GM21447 (cell line): ENCODE measurements at regions not wholly inside any gene's neighbourhood (a gene's known extent, or its start where the extent isn't known, plus 50 kb on each side); places are given as distances from the start of the nearest gene placed in this dataset.

ENCODE experiments used
- ATAC-seq: cut with Tn5 transposase; IDR thresholded peaks from one replicate; pipeline ENCODE4 v1.9.1; 2021; ENCODE audit not compliant: unreplicated experiment

DNA sequence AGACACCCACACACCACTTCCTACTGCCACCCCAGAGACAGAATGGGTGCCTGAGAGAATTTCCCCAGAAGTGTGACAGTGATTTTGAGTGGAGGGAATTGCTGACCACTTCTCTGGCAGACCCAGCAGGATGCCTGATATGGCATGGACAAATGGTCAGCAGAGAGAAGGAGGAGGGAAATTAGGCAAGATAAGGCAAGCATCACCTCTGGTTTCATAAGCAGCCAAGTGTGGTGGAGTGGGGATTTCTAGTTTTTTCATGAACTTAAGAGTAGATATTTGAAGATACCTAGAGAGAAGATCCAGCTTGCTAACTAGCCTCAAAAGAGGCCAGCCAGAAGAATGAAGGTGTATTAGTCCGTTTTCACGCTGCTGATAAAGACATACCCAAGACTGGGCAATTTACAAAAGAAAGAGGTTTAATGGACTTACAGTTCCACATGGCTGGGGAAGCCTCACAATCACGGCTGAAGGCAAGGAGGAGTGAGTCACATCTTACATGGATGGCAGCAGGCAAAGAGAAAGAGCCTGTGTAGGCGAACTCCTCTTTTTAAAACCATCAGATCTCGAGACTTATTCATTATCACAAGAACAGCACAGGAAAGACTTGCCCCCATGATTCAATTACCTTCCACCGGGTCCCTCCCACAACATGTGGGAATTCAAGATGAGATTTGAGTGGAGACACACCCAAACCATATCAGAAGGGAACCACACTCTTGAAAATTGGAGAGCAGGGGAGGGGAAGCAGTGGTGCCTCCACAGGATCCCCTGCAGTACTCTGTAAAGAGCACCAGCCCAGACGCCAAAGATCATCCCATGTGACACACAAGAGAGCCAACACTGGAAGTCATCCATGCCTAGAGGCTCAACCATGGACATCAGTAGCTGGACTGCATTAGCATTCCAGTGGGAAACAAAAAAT lies 64.2 kb downstream of the RBM43 start:
- ATAC-seq = no peak

DNA sequence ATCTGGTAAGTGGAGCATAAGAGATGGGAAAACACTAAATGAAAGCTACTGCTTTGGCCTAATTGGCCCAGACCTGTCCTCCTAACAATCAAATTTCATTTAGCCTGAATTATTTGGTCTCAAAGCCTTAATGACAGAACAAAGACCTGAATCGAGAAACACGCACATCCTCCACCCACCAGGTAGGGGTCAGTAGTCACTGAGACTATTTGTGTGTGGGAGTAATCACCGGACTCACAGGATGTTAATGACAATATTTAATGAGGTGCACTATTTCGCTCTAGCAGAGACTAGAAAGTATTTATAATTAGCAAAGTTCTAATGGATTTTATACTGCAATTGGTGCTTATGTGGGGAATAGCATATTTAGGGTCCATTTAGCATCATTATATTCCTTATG lies 68.1 kb downstream of the RBM43 start:
- ATAC-seq = no peak

DNA sequence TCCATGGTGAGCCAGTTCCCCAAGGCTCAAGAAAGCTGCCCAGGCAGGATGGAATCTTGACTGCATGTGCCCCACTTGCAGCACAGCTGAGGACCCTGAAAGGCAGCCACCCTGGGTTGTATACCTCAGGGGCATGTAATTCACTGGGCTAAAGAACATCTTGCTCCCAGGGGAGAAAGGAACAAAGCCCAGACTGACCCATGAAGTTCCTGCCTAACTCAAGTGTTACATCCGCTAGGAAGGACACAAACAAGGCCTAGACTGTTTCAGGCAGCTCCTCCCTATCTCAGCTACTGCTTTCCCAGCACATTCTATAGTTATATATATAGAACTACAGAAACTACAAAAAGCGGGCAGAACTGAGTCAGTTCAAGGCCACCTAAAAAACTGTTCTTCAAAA lies 69.0 kb downstream of the RBM43 start:
- no peak for ATAC-seq

DNA sequence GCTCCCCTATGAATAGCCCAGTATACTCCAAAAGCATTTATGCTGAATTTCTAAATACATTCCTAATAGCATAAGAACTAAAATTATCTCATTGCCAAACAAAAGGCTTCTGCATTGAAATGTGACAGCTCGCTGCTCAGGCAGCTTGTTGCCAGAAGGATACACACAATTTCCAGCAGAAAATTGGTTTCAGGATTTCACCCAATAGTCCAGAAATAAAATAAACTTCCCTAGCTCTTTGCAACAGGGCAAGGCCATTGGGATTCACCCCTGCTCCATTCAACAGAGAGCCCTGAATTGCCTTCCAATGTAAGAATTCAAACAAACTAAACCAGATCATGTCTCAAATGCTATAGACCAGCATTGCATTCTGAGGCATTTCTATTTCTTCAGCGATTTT lies 70.7 kb downstream of the RBM43 start:
- ATAC-seq = no peak

DNA sequence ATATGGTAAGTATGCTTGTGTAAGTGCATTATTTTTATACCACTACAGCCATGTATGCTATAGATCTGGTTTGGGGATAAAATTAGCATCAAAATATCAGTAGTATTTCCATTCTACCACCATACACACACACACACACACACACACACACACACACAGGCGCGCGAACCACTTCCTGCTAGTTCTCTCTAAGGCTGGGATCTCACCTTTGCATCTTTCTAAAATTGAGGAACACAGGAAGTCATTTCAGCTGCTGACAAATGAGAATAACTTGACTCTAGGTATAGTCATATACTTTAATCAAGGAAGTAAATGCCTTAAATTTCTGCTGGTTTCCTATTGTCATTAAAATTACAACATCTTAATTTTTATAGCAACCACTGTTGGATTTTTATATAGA lies 72.5 kb downstream of the RBM43 start:
- no peak for ATAC-seq

DNA sequence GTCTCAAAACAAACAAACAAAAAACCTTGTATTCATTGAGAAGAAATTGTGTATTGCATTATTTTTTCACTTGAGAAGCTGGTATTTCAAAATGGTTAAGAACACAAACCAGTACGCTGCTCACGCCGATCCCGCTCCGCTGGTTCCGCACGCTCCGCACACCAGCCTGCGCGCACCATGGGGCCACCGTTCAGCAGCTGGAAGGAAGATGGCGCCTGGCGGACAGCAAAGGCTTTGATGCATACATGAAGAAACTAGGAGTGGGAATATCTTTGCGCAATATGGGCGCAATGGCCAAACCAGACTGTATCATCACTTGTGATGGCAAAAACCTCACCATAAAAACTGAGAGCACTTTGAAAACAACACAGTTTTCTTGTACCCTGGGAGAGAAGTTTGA lies 75.7 kb downstream of the RBM43 start:
- ATAC-seq = no peak

DNA sequence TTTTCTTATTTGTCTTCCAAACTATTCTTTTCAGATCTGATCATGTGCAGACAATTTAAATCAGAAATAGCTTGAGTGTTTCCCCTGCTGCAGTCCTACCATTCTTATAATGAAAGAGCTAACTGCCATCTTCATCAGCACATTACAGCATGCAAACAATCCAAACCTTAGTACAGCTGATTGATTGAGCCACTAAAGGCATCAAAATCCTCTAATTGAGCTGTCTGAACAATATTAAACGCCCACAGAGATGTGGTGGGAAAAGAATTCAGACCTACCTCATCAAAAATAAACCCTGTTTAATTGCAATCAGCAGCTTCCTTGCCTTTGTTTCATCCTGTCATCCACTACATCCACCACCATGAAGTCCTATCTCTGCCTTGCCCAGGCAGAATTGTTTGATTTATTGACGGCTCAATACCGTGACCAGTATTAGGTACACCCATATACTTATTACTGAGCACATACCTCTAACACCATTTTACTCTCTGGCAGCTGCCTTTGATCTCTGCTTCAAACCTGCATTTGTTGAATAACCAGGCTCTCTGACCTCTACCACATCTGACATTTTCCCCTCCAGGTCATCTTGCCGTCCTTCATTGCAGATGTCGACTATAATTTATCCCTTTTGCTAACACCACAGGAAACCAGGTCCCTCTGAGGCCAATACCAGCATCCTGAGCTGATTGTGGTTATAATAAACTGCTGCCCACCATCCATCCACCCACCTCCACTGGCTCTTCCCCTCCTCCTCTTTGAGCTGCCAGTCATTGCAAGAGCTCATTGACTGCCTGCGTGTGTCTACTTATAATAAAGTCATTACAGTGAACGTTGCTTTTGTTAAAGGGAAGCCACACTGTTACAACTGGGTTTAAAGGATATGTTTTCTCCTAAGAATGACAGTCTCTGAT lies 78.5 kb downstream of the RBM43 start:
- ATAC-seq = no peak

DNA sequence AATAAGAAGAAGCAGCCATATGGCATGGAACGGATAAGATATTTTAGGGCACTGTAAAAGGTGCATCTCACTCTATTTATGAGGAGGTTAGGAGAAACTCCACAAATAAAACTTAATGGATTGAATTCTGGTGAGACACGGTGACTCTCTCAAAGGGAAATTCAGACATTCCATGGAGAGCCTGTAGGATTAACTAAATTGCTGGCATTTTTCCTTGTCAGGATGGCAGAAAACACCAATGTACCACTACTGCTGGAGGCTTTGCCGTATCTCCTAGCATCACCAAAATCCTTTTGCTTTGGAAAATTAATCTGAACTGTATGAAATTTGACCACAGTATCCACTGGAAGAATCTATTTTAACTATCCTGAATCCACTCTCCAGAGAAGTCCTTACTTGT lies 79.3 kb downstream of the RBM43 start:
- ATAC-seq = no peak

DNA sequence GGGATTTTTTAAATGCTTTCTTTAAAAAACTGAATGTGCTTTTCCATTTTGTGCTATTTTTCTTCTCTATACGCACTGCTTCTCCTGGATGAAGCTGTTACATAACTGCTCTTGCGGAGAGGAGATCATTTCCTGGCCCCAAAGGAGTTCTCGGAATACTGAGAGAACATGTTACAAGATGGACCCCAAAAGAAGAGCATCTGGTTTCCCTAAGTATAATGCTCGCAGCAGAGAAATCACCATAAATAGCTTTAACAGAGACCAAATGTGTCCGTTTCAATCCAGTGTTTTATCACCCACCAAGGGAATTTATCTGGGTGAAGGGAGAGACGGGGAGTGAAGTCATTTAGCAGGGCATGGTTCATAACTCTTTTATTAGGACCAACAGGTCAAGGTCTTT lies 80.1 kb downstream of the RBM43 start:
- no peak for ATAC-seq

DNA sequence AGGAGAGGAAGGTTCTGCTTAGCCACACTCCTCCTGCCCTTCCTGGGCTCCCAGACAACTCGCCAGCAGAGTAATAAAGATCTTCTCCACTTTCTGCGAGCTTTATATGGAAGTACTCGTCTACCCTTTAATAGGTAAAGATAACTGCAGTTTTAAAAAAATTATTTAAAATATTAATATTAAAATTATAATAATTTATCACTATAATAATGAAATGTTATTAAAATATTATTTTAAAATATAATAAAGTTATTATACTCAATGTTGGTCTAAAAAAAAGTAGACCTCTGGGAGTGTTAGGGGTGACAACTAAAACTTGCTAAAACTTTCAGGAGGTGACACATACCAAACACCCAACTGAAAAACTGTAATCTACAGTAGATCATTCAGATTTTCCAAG lies 81.5 kb downstream of the RBM43 start:
- no peak for ATAC-seq

DNA sequence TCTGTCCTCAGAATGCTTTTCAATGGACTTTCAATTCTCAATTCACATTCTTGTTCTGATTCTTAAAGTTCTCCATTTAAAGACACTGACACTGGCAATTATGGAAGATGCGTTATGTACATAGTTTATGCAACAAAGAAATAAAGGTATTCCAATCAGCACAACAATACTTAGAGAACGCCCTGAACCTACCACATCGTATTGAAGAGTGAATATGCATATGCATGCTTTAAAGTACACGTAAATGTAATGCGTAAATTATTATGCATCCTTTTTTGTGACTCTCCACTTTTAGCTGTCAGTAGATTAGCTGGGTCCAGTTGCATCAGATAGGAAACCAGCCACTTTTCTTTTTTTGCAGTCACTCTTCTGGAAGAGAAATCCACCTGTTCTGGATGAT lies 83.5 kb downstream of the RBM43 start:
- no peak for ATAC-seq

DNA sequence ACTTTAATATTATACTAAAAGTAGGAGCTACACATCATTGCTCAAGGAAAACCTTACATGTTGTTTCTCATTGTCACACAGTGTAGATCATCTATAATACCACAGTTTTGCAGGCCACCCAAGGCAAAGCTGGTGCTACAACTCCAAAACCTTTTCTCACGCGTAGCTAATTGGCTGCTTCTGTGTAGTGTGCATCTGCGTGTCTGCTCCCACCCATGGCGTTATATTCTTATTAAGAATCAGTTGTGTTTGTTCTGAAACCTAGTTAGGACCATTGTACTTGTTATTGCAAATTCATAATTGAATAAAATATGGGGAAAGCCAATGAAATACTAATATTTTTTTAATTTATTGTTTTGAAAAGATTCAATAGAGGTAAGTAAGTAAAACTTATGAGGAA lies 83.9 kb downstream of the RBM43 start:
- no peak for ATAC-seq

DNA sequence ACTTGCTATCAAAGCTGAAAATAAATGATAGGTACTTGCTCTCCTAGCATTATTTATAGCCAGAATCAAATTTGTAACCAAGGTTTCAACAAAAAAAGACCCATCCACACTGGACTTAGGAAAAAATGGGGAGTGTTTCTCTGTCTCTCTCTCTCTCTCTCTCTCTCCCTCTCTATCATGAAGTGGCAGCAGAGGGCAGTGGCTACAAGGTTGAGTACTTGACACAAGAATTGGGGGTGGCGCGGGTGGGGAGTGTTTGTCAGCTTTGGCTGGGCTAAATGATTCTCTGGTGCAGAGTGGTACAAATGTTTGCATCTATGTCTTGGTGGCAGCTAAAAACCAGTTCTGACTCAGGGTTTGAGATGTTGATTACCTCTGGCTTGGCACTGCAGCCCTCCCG lies 85.0 kb downstream of the RBM43 start:
- ATAC-seq = no peak

DNA sequence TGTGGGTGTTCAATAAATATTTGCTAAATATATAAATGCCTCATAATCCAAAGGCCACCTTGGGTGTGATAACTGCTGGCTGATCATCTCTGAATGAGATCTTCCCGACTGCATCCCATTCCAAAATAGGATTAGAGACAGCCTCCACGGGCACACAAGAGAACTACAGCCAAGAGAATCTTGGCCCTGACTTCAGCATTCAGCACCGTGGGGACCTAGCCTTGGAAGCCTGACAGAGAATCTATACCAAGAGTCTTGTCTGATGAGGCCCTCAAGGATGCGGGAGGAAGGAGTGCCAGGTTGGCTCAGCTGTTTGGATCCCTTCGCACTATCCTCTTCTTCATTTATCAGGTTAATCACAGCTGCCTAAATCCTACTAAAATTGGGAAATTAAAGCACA lies 85.8 kb downstream of the RBM43 start:
- ATAC-seq = no peak

DNA sequence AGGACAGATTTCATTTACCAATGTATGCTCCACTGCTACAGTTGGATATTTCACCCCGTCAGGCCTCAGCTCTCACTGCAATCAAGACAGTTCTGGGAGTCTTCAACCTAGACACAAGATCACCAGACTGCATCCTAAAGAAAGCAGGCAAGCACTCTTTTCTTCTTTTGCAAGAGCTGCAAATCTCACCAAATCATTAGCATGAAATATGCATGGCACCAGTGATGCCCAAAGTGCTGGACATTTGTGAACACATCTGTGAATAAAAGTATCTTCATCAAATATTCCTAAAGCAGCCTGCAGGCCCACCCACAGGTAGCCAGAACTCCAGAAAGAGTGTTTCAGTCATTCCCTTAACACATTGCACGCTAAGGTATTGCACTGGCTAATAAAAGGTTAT lies 87.5 kb downstream of the RBM43 start:
- no peak for ATAC-seq

DNA sequence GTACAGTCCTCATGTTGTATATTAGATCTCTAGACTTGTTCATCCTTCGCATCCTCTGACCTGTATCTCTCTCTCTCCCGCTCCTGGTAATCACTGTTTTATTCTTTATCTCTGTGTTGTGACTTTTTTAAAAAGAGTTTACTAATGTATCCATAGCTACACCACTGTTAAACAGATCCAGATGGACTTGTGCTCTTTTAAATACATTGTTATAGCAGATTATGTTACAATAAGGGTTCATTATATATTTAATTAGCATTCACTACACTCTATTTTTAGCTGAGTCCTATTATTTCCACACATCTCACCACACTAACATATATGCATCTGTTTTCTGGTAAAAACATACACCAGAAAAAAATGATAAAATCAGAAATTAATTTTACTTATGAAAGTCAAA lies 90.5 kb downstream of the RBM43 start:
- ATAC-seq = no peak

DNA sequence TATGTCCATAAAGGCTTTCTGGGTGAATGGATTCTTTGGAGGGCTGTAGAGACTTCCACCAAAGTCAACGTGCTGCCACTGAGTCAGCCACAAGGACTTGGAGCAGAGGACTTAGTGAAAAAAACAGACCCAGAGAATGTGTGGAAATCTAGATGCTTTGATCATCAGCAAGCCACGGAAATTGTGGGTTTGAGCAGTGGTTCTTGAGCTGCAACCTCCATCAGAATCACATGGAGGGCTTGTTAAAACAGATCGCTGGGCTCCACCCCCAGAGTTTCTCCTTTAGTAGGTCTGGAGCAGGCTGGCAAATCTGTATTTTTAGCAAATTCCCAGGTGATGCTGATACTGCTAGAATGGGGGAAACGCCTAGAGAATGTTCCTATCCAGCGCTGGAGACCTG lies 95.3 kb downstream of the RBM43 start:
- no peak for ATAC-seq

DNA sequence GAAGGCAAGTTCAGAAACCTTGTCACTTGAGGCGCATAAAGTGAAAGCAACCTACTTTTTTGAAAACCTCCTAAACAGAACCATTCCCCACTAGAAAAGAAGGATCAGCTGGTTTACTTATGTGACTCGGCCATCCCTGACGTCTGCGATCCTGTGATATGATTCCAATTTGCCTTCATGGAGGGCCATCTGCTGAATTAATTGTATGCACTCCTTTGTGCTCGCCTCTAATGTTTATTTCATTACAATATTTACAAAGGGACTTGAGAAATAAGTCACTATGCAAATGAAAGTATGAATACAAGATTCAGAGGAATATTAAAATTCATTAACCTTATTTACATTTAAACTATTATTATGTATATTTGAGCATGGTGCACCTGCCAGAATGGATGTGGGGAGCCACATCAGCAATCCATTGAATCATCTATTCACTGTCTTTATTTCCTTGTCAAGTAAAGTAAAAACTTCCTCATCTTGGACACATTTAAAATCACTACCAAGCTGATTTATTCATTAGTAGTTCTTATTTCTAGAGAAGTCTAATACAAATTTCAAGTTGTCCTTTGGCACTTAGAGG lies 96.5 kb downstream of the RBM43 start:
- ATAC-seq = no peak

DNA sequence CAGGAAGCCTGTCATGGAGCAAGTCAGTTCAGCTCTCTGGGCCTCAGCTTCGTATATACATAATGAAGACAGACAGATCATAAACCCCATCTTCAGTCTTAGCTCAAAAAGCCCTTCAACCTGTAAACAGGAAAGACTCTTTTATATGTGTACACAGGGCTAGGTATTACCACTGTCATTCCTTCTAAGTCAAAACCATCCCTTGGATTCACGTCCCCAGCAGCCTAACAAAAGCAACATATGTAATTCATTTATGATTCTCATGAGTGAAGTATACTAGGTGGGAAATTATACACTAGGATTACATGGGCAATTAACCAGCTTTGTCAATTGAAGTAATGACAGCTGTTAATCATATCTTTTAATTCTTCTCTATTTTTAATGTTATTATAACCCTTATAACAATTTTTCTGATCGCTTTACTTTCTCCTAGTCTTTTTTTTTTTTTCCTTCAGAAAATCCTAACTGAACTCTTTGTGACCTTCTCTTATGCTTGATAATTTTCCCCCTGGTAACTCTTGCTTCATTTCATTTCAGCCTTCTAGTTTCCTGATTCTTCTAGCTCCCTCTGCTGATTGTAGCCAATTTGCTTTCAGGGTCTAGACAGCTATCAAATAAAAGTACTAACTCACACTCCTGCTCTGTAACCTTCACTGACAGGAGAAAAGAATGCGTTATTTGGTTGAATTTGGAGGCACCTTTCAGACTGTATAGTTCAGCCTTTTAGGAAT lies 99.7 kb downstream of the RBM43 start:
- ATAC-seq = no peak

DNA sequence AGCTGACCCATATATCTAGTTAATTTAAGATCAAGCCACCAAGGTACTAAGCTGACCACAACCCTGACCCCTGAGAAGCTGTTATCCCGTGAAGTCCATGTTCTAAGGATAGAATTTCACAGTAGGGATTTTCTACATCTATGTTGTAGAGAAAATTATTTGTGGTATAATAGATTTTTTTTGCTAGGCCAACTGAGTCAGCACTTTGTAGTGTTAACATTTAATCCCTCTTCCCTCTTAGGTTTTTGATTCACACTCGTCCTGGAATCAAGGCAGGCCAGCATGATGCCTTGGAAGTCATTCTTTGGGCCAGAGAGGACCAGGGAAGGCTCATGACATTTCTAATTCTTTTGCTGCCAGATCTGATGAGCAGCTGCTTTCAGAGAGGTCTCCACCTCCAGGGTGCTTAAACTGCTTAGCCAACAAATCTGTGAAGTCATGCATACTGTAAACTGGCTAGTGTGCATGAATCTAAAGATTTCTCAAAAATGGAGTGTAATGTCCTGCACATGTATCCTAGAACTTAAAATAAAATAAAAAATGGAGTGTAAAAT lies 102.5 kb downstream of the RBM43 start:
- ATAC-seq = no peak
